ENCODE measurements at regions not wholly inside any gene's neighbourhood (a gene's known extent, or its start where the extent isn't known, plus 50 kb on each side); places are given as distances from the start of the nearest gene placed in this dataset.

- H3K27ac Mint-ChIP-seq = no peak overlapping the region
- H3K4me3 Mint-ChIP-seq = no peak overlapping the region
- no peaks in the 10 kb centered on the region for H3K27me3 Mint-ChIP-seq
- H3K9me3 Mint-ChIP-seq = peaks cover 2% of the 10 kb centered on the region
- no peaks in the 10 kb centered on the region for H3K36me3 Mint-ChIP-seq (ENCODE audit: low read depth)
- peaks cover 2% of the 10 kb centered on the region for H3K4me1 Mint-ChIP-seq (ENCODE audit: low read depth)
- DNase-seq = no peak
These were observed 103.5 kb upstream of the LMO4 start for GRCh38 chr1:87225171-87225570.

- peaks cover 2% of the 10 kb centered on the region for H3K9me3 Mint-ChIP-seq
- DNase-seq = no peak
These were observed 102.3 kb upstream of the LMO4 start for GRCh38 chr1:87226341-87226760.

GRCh38 chr1:87227651-87228050, 101.0 kb upstream of the LMO4 start:
- Mint-ChIP-seq H3K27ac (no peak overlapping the region), H3K4me3 (no peak overlapping the region), H3K27me3 (no peaks in the 10 kb centered on the region), H3K4me1 (ENCODE audit: low read depth) (peaks cover 2% of the 10 kb centered on the region), H3K36me3 (ENCODE audit: low read depth) (no peaks in the 10 kb centered on the region), H3K9me3 (peaks cover 2% of the 10 kb centered on the region)
- no peak for DNase-seq

More at GRCh38 chr1:87226341-87226760, 102.3 kb upstream of the LMO4 start:
- no peaks in the 10 kb centered on the region for H3K27me3 Mint-ChIP-seq
- H3K36me3 Mint-ChIP-seq (ENCODE audit: low read depth) = no peaks in the 10 kb centered on the region
- no peak overlapping the region for H3K27ac Mint-ChIP-seq
- H3K4me1 Mint-ChIP-seq (ENCODE audit: low read depth) = peaks cover 2% of the 10 kb centered on the region
- H3K4me3 Mint-ChIP-seq = no peak overlapping the region

- Mint-ChIP-seq H3K36me3 (ENCODE audit: low read depth) (no peaks in the 10 kb centered on the region), H3K4me1 (ENCODE audit: low read depth) (no peaks in the 10 kb centered on the region), H3K27me3 (peaks cover 3% of the 10 kb centered on the region), H3K4me3 (no peak overlapping the region), H3K9me3 (no peaks in the 10 kb centered on the region), H3K27ac (no peak overlapping the region)
- DNase-seq = no peak
These were observed 98.2 kb upstream of the LMO4 start for GRCh38 chr1:87230501-87230900.

- Mint-ChIP-seq H3K4me1 (ENCODE audit: low read depth) (no peaks in the 10 kb centered on the region), H3K27ac (no peak overlapping the region)
- DNase-seq = no peak
These were observed 96.8 kb upstream of the LMO4 start for GRCh38 chr1:87231703-87232367.

GRCh38 chr1:87236585-87236984, 92.1 kb upstream of the LMO4 start:
- no peaks in the 10 kb centered on the region for H3K4me1 Mint-ChIP-seq (ENCODE audit: low read depth)
- no peaks in the 10 kb centered on the region for H3K36me3 Mint-ChIP-seq (ENCODE audit: low read depth)
- H3K27ac Mint-ChIP-seq = no peak overlapping the region
- H3K9me3 Mint-ChIP-seq = no peaks in the 10 kb centered on the region
- no peak overlapping the region for H3K4me3 Mint-ChIP-seq
- peaks cover 18% of the 10 kb centered on the region for H3K27me3 Mint-ChIP-seq
- DNase-seq = no peak

More at GRCh38 chr1:87231703-87232367, 96.8 kb upstream of the LMO4 start:
- H3K36me3 Mint-ChIP-seq (ENCODE audit: low read depth) = no peaks in the 10 kb centered on the region
- H3K27me3 Mint-ChIP-seq = peaks cover 9% of the 10 kb centered on the region
- H3K9me3 Mint-ChIP-seq = no peaks in the 10 kb centered on the region
- no peak overlapping the region for H3K4me3 Mint-ChIP-seq

GRCh38 chr1:87239997-87240605, 88.6 kb upstream of the LMO4 start:
- Mint-ChIP-seq H3K36me3 (ENCODE audit: low read depth) (no peaks in the 10 kb centered on the region), H3K9me3 (no peaks in the 10 kb centered on the region), H3K4me1 (ENCODE audit: low read depth) (no peaks in the 10 kb centered on the region), H3K4me3 (no peak overlapping the region), H3K27ac (no peak overlapping the region), H3K27me3 (peaks cover 18% of the 10 kb centered on the region)
- DNase-seq = no peak

- DNase-seq = no peak
- Mint-ChIP-seq H3K9me3 (no peaks in the 10 kb centered on the region), H3K36me3 (ENCODE audit: low read depth) (no peaks in the 10 kb centered on the region)
These were observed 87.9 kb upstream of the LMO4 start for GRCh38 chr1:87240661-87241285.

GRCh38 chr1:87242445-87243185, 86.1 kb upstream of the LMO4 start:
- Mint-ChIP-seq H3K4me1 (ENCODE audit: low read depth) (no peaks in the 10 kb centered on the region), H3K27ac (no peak overlapping the region), H3K36me3 (ENCODE audit: low read depth) (no peaks in the 10 kb centered on the region), H3K9me3 (peaks cover 1% of the 10 kb centered on the region), H3K27me3 (peaks cover 5% of the 10 kb centered on the region), H3K4me3 (no peak overlapping the region)
- DNase-seq = no peak

More at GRCh38 chr1:87240661-87241285, 87.9 kb upstream of the LMO4 start:
- no peak overlapping the region for H3K27ac Mint-ChIP-seq
- H3K4me1 Mint-ChIP-seq (ENCODE audit: low read depth) = no peaks in the 10 kb centered on the region
- H3K4me3 Mint-ChIP-seq = no peak overlapping the region
- H3K27me3 Mint-ChIP-seq = peaks cover 15% of the 10 kb centered on the region

GRCh38 chr1:87243573-87243972, 85.1 kb upstream of the LMO4 start:
- H3K27ac Mint-ChIP-seq = no peak overlapping the region
- peaks cover 2% of the 10 kb centered on the region for H3K9me3 Mint-ChIP-seq
- H3K4me1 Mint-ChIP-seq (ENCODE audit: low read depth) = no peaks in the 10 kb centered on the region
- DNase-seq = no peak
- H3K27me3 Mint-ChIP-seq = peaks cover 8% of the 10 kb centered on the region
- no peaks in the 10 kb centered on the region for H3K36me3 Mint-ChIP-seq (ENCODE audit: low read depth)
- H3K4me3 Mint-ChIP-seq = no peak overlapping the region

- Mint-ChIP-seq H3K9me3 (peaks cover 2% of the 10 kb centered on the region), H3K4me1 (ENCODE audit: low read depth) (no peaks in the 10 kb centered on the region), H3K36me3 (ENCODE audit: low read depth) (no peaks in the 10 kb centered on the region), H3K4me3 (no peak overlapping the region), H3K27me3 (peaks cover 20% of the 10 kb centered on the region), H3K27ac (no peak overlapping the region)
- no peak for DNase-seq
These were observed 82.2 kb upstream of the LMO4 start for GRCh38 chr1:87246436-87246835.

- no peak overlapping the region for H3K27ac Mint-ChIP-seq
- no peaks in the 10 kb centered on the region for H3K4me1 Mint-ChIP-seq (ENCODE audit: low read depth)
- peaks cover 49% of the 10 kb centered on the region for H3K27me3 Mint-ChIP-seq
- H3K9me3 Mint-ChIP-seq = peaks cover 2% of the 10 kb centered on the region
- H3K36me3 Mint-ChIP-seq (ENCODE audit: low read depth) = no peaks in the 10 kb centered on the region
- DNase-seq = no peak
- H3K4me3 Mint-ChIP-seq = no peak overlapping the region
These were observed 78.9 kb upstream of the LMO4 start for GRCh38 chr1:87249803-87250202.

GRCh38 chr1:87250336-87250735, 78.3 kb upstream of the LMO4 start:
- H3K27ac Mint-ChIP-seq = no peak overlapping the region
- H3K9me3 Mint-ChIP-seq = peaks cover 2% of the 10 kb centered on the region
- no peak overlapping the region for H3K4me3 Mint-ChIP-seq
- H3K36me3 Mint-ChIP-seq (ENCODE audit: low read depth) = no peaks in the 10 kb centered on the region
- DNase-seq = no peak
- H3K27me3 Mint-ChIP-seq = peaks cover 49% of the 10 kb centered on the region
- H3K4me1 Mint-ChIP-seq (ENCODE audit: low read depth) = no peaks in the 10 kb centered on the region

- no peak overlapping the region for H3K27ac Mint-ChIP-seq
- no peak overlapping the region for H3K4me3 Mint-ChIP-seq
- H3K36me3 Mint-ChIP-seq (ENCODE audit: low read depth) = no peaks in the 10 kb centered on the region
- DNase-seq = no peak
- H3K9me3 Mint-ChIP-seq = peaks cover 2% of the 10 kb centered on the region
- no peaks in the 10 kb centered on the region for H3K4me1 Mint-ChIP-seq (ENCODE audit: low read depth)
- peaks cover 59% of the 10 kb centered on the region for H3K27me3 Mint-ChIP-seq
These were observed 76.3 kb upstream of the LMO4 start for GRCh38 chr1:87252406-87252805.
